Lung (tissue), 11 donors: ENCODE measurements at regions not wholly inside any gene's neighbourhood (a gene's known extent, or its start where the extent isn't known, plus 50 kb on each side); places are given as distances from the start of the nearest gene placed in this dataset.

Source experiments
- ATAC-seq: fragments of 200-7000 bp; cut with Tn5 transposase; one replicate; pipeline ENCODE4 v1.9.1; 2020; ENCODE audit warnings: moderate number of reproducible peaks; ENCODE audit not compliant: insufficient read depth, low FRiP score
- DNase-seq, 3 donors: peaks; one replicate each; pipeline ENCODE4 v3.0.0-alpha.2; 2013 to 2017
- H3K27ac ChIP-seq, 2 donors: one replicate each; pipeline ENCODE4 v1.5.1; 2013; ENCODE audit warnings: mild to moderate bottlenecking in 2 of 2, moderate library complexity in 2 of 2, control low read depth in 1 of 2, inconsistent platforms in 1 of 2, low read depth in 1 of 2, low read length in 1 of 2
- H3K27me3 ChIP-seq, 3 donors: one replicate each; pipeline ENCODE4 v1.5.1; 2013; ENCODE audit warnings: low read length in 2 of 3; ENCODE audit not compliant: control insufficient read depth in 3 of 3, insufficient read depth in 3 of 3
- H3K36me3 ChIP-seq, 4 donors: one replicate each; pipeline ENCODE4 v1.5.1; 2013; ENCODE audit warnings: low read length in 4 of 4, mild to moderate bottlenecking in 1 of 4, moderate library complexity in 1 of 4; ENCODE audit not compliant: control insufficient read depth in 4 of 4, insufficient read depth in 4 of 4
- H3K4me1 ChIP-seq, 5 donors: one replicate each; pipeline ENCODE4 v1.5.1; 2013; ENCODE audit warnings: low read length in 5 of 5, mild to moderate bottlenecking in 2 of 5, moderate library complexity in 1 of 5; ENCODE audit not compliant: control insufficient read depth in 5 of 5, insufficient read depth in 5 of 5
- H3K4me3 ChIP-seq: one replicate; pipeline ENCODE4 v1.5.1; 2013; ENCODE audit warnings: mild to moderate bottlenecking, control low read depth, moderate library complexity
- H3K9ac ChIP-seq, 2 donors: one replicate each; pipeline ENCODE4 v1.5.1; 2013; ENCODE audit warnings: low read length in 2 of 2, control low read depth in 1 of 2; ENCODE audit not compliant: insufficient read depth in 1 of 2
- H3K9me3 ChIP-seq, 4 donors: one replicate each; pipeline ENCODE4 v1.5.1; 2013; ENCODE audit warnings: low read length in 3 of 4, mild to moderate bottlenecking in 1 of 4, moderate library complexity in 1 of 4; ENCODE audit not compliant: control insufficient read depth in 4 of 4, insufficient read depth in 3 of 4
- CTCF ChIP-seq: IDR thresholded peaks from 2 replicates; pipeline ENCODE4 v1.5.1; 2012; ENCODE audit warnings: mild to moderate bottlenecking; ENCODE audit errors: control extremely low read depth, extremely low read depth
- WGBS, 2 donors: extraction: QIAGEN DNeasy Blood & Tissue Kit; methylation state at CpG; one replicate each; pipeline ENCODE4 v1.1.7; 2013; 5-methylcytosine and 5-hydroxymethylcytosine counted together
- donor health status: control.
- donor health status: control.
- donor health status: Bipolar disorder and iron deficiency.
- donor health status: healthy.
- donor health status: DM: yes; HTN: yes; CAD: no.

GRCh38 chr6:168371618-168371980, 52.0 kb upstream of the DACT2 start:
- H3K36me3 ChIP-seq: no peaks in the 10 kb centered on the region
- no peak overlapping the region for H3K27ac ChIP-seq
- peaks cover 0 to 2% (median 0%) of the 10 kb centered on the region in 4 donors for H3K9me3 ChIP-seq
- no peak for TF ChIP-seq CTCF
- ATAC-seq (no peak), DNase-seq (no peak)
- WGBS, 2 donors: 92 to 98% methylated on average over 6 of the region's 6 CpGs
- no peak overlapping the region for H3K9ac ChIP-seq
- no peak overlapping the region for H3K4me3 ChIP-seq
- peaks cover 0 to 3% (median 1%) of the 10 kb centered on the region in 3 donors for H3K27me3 ChIP-seq
- H3K4me1 ChIP-seq: peaks cover 0 to 13% (median 0%) of the 10 kb centered on the region in 5 donors

GRCh38 chr6:168371981-168372711, 52.6 kb upstream of the DACT2 start:
- H3K36me3 ChIP-seq: no peaks in the 10 kb centered on the region
- H3K27ac ChIP-seq: no peak overlapping the region
- H3K4me1 ChIP-seq: peaks cover 0 to 14% (median 2%) of the 10 kb centered on the region in 5 donors
- TF ChIP-seq CTCF: no peak
- peak in 1 of 3 donors; percentile 9 for DNase-seq
- H3K27me3 ChIP-seq: peaks cover 0 to 7% (median 3%) of the 10 kb centered on the region in 3 donors
- ATAC-seq: no peak
- no peak overlapping the region for H3K4me3 ChIP-seq
- H3K9ac ChIP-seq: no peak overlapping the region
- H3K9me3 ChIP-seq: peaks cover 0 to 2% (median 0%) of the 10 kb centered on the region in 4 donors
- WGBS, 2 donors: 92 to 94% methylated on average over 21 of the region's 21 CpGs

- peaks cover 0 to 7% (median 3%) of the 10 kb centered on the region in 3 donors for H3K27me3 ChIP-seq
- peak in 1 of 3 donors; percentile 4 for DNase-seq
- H3K27ac ChIP-seq: no peak overlapping the region
- H3K9me3 ChIP-seq: peaks cover 0 to 2% (median 0%) of the 10 kb centered on the region in 4 donors
- WGBS, 2 donors: 78 to 85% methylated on average over 16 of the region's 16 CpGs
- no peaks in the 10 kb centered on the region for H3K36me3 ChIP-seq
- H3K4me3 ChIP-seq: no peak overlapping the region
- H3K4me1 ChIP-seq: peaks cover 0 to 13% (median 2%) of the 10 kb centered on the region in 5 donors
- no peak for ATAC-seq
- H3K9ac ChIP-seq: no peak overlapping the region
- TF ChIP-seq CTCF: no peak
Observed at GRCh38 chr6:168372889-168373288, 53.3 kb upstream of the DACT2 start.
